Right lobe of liver (tissue), 4 donors: ENCODE measurements at regions not wholly inside any gene's neighbourhood (a gene's known extent, or its start where the extent isn't known, plus 50 kb on each side); places are given as distances from the start of the nearest gene placed in this dataset.

ENCODE experiments used
- POLR2A ChIP-seq: fragments of 450-650 bp; IDR thresholded peaks from one replicate; pipeline ENCODE4 v1.6.1; 2017; ENCODE audit warnings: antibody characterized with exemption, mild to moderate bottlenecking
- TF ChIP-seq, protein P1 (sequence below), 4 donors: fragments of 200-600 bp in 3 of 4; fragments of 450-650 bp in 1 of 4; IDR thresholded peaks; one replicate each; pipeline versions ENCODE4 v1.5.1 to v1.8.0; 2016 to 2022; ENCODE audit warnings: antibody characterized with exemption in 4 of 4, mild to moderate bottlenecking in 2 of 4
- donor health status: DM: no; HTN: no; CAD: no.
- donor health status: DM: no; HTN: no; CAD: no.
- donor health status: DM: no; HTN: yes; CAD: no.

DNA sequence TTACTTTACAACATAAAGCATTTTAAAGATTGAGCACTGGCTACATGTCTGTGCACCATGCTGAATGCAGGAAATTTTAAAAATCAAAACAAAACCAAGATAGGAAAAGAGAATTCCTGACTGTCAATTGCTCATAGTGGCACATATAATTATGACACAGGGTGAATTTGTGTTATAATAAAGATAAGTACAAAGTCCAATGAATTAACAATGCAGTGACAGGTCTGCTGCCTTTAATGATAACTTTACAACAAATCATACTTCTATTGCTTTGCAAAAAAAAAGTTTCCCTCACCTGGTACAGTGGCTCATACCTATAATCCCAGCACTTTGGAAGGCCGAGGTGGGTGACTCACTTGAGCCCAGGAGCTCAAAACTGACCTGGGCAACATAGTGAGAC is 93.8 kb upstream of the OSBPL8 start:
- TF ChIP-seq, protein P1, sequence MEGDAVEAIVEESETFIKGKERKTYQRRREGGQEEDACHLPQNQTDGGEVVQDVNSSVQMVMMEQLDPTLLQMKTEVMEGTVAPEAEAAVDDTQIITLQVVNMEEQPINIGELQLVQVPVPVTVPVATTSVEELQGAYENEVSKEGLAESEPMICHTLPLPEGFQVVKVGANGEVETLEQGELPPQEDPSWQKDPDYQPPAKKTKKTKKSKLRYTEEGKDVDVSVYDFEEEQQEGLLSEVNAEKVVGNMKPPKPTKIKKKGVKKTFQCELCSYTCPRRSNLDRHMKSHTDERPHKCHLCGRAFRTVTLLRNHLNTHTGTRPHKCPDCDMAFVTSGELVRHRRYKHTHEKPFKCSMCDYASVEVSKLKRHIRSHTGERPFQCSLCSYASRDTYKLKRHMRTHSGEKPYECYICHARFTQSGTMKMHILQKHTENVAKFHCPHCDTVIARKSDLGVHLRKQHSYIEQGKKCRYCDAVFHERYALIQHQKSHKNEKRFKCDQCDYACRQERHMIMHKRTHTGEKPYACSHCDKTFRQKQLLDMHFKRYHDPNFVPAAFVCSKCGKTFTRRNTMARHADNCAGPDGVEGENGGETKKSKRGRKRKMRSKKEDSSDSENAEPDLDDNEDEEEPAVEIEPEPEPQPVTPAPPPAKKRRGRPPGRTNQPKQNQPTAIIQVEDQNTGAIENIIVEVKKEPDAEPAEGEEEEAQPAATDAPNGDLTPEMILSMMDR (IDR thresholded peaks at IDR 0.05), result no peak
- no peak for TF ChIP-seq POLR2A
